Ascending aorta (tissue), 2 donors: ENCODE measurements at regions not wholly inside any gene's neighbourhood (a gene's known extent, or its start where the extent isn't known, plus 50 kb on each side); places are given as distances from the start of the nearest gene placed in this dataset.

Experiments
- DNase-seq, 2 donors: peaks; one replicate each; pipeline ENCODE4 v3.0.0-alpha.2; 2019; ENCODE audit warnings: low spot score in 2 of 2
- H3K27ac ChIP-seq, 2 donors: fragments of 200-600 bp; sonication (generic); one replicate each; pipeline ENCODE4 v1.5.1; 2016 to 2017; ENCODE audit warnings: mild to moderate bottlenecking in 1 of 2
- H3K27me3 ChIP-seq: fragments of 200-600 bp; sonication (generic); one replicate; pipeline ENCODE4 v1.5.1; 2017
- H3K36me3 ChIP-seq, 2 donors: fragments of 200-600 bp; sonication (generic); one replicate each; pipeline ENCODE4 v1.5.1; 2016
- H3K4me1 ChIP-seq, 2 donors: fragments of 200-600 bp; sonication (generic); one replicate each; pipeline ENCODE4 v1.5.1; 2016 to 2017; ENCODE audit warnings: mild to moderate bottlenecking in 1 of 2
- H3K4me3 ChIP-seq, 2 donors: fragments of 200-600 bp; sonication (generic); one replicate each; pipeline ENCODE4 v1.5.1; 2016 to 2017; ENCODE audit warnings: mild to moderate bottlenecking in 1 of 2
- H3K9me3 ChIP-seq, 2 donors: fragments of 200-600 bp; sonication (generic); one replicate each; pipeline ENCODE4 v1.5.1; 2016
- intact Hi-C: fragments of 100-400 bp; cut with DNase I; formaldehyde crosslinking; loops from one replicate; pipeline ENCODE4 v1.15.1; 2023
- TF ChIP-seq, protein P1 (sequence below), 3 experiments: fragments of 200-600 bp in 2 of 3; fragments of 450-650 bp in 1 of 3; sonication (generic) in 2 of 3; IDR thresholded peaks; one replicate each; pipeline ENCODE4 v1.5.1; 2016 to 2019; ENCODE audit warnings: antibody characterized with exemption in 3 of 3, mild to moderate bottlenecking in 1 of 3, moderate library complexity in 1 of 3

DNA sequence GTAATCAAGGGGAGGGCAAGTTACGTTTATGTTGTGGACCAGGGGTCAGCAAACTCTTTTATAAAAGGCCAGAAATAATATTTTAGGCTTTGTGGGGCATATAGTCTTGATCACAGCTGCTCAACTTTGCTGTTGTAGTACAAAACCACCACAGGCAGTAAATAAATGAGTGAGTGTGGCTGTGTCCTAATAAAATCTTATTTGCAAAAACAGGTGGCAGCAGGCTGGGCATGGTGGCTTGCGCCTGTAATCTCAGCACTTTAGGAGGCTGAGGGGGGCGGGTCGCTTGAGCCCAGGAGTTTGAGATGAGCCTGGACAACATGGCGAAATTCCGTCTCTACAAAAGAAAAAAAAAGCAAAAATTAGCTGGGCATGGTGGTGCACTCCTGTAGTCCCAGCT is 57.9 kb upstream of the NUP160 start:
- Histone ChIP-seq H3K27ac (no peak overlapping the region), H3K9me3 (no peaks in the 10 kb centered on the region), H3K27me3 (no peaks in the 10 kb centered on the region), H3K36me3 (no peaks in the 10 kb centered on the region), H3K4me3 (no peak overlapping the region), H3K4me1 (no peaks in the 10 kb centered on the region)
- no peak for DNase-seq
- intact Hi-C loops = no loop called here
- TF ChIP-seq, protein P1, sequence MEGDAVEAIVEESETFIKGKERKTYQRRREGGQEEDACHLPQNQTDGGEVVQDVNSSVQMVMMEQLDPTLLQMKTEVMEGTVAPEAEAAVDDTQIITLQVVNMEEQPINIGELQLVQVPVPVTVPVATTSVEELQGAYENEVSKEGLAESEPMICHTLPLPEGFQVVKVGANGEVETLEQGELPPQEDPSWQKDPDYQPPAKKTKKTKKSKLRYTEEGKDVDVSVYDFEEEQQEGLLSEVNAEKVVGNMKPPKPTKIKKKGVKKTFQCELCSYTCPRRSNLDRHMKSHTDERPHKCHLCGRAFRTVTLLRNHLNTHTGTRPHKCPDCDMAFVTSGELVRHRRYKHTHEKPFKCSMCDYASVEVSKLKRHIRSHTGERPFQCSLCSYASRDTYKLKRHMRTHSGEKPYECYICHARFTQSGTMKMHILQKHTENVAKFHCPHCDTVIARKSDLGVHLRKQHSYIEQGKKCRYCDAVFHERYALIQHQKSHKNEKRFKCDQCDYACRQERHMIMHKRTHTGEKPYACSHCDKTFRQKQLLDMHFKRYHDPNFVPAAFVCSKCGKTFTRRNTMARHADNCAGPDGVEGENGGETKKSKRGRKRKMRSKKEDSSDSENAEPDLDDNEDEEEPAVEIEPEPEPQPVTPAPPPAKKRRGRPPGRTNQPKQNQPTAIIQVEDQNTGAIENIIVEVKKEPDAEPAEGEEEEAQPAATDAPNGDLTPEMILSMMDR (IDR thresholded peaks at IDR 0.05) = no peak

- TF ChIP-seq, protein P1 (IDR thresholded peaks at IDR 0.05) = no peak
- intact Hi-C loops = no loop called here
- Histone ChIP-seq H3K27ac (no peak overlapping the region), H3K9me3 (no peaks in the 10 kb centered on the region), H3K27me3 (no peaks in the 10 kb centered on the region), H3K36me3 (no peaks in the 10 kb centered on the region), H3K4me1 (no peaks in the 10 kb centered on the region), H3K4me3 (no peak overlapping the region)
- no peak for DNase-seq
These were observed 57.4 kb upstream of the NUP160 start for GRCh38 chr11:47905358-47906059.

GRCh38 chr11:47904808-47905207 is 56.7 kb upstream of the NUP160 start:
- TF ChIP-seq, protein P1 (IDR thresholded peaks at IDR 0.05) = no peak
- Histone ChIP-seq H3K9me3 (no peaks in the 10 kb centered on the region), H3K36me3 (no peaks in the 10 kb centered on the region), H3K27ac (no peak overlapping the region), H3K4me3 (no peak overlapping the region), H3K27me3 (no peaks in the 10 kb centered on the region), H3K4me1 (no peaks in the 10 kb centered on the region)
- intact Hi-C loops = no loop called here
- DNase-seq = no peak

DNA sequence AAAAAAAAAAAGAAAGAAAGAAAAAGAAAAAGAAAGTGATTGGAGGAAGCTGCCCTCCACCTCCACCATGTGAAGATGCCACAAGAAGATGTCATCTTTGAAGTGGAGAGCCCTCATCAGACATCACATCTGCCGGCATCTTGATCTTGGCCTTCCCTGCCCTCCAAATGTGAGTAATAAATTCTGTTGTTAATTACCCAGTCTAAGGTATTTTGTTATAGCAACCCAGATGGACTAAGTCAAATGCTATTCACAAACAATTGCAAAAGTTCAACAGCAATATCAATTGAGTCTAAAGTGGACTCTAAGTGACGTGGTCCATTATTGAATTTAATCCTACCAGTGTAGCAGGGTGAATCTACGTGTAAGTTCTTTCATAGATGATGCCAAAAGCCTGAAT is 55.9 kb upstream of the NUP160 start:
- Histone ChIP-seq H3K27ac (no peak overlapping the region), H3K4me1 (no peaks in the 10 kb centered on the region), H3K36me3 (no peaks in the 10 kb centered on the region), H3K9me3 (no peaks in the 10 kb centered on the region), H3K4me3 (no peak overlapping the region), H3K27me3 (no peaks in the 10 kb centered on the region)
- TF ChIP-seq, protein P1 (IDR thresholded peaks at IDR 0.05) = no peak
- intact Hi-C loops = no loop called here
- no peak for DNase-seq

GRCh38 chr11:47899801-47900200 is 51.7 kb upstream of the NUP160 start:
- H3K4me1 ChIP-seq = no peaks in the 10 kb centered on the region
- TF ChIP-seq, protein P1 (IDR thresholded peaks at IDR 0.05) = no peak
- no peaks in the 10 kb centered on the region for H3K27me3 ChIP-seq
- no peaks in the 10 kb centered on the region for H3K36me3 ChIP-seq
- H3K4me3 ChIP-seq = no peak overlapping the region
- no peaks in the 10 kb centered on the region for H3K9me3 ChIP-seq
- H3K27ac ChIP-seq = no peak overlapping the region
- no peak for DNase-seq
- intact Hi-C loops = no loop called here
